ENCODE measurements at regions not wholly inside any gene's neighbourhood (a gene's known extent, or its start where the extent isn't known, plus 50 kb on each side); places are given as distances from the start of the nearest gene placed in this dataset.

GRCh38 chr11:97224396-97224795, 834.6 kb downstream of the JRKL start:
- Histone ChIP-seq H2AFZ (ENCODE audit: low read length) (no peak overlapping the region), H3K4me3 (ENCODE audit: insufficient read depth, low read length) (no peak overlapping the region)

DNA sequence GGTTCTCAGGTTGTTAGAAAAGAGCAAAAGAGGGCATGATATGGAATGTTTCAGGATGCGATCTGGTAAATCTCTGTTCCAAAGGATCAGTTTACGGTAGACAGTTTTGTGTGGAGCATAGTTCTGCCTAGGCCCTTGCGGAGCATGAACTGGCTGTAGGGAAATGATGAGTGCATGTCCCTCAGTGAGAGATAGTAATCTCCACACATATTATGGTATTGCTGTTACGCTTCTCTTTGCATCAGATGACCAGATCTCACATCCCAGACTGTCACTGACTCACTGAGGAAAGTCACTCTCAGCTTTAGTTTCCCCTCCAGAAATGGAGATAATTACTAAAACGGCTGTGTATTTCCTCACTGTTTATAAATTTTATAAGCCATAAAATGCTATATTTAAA, 836.0 kb downstream of the JRKL start:
- no peaks in the 10 kb centered on the region for H4K20me1 ChIP-seq (ENCODE audit: insufficient read depth, low read length)
- no peak for DNase-seq (ENCODE audit: insufficient read length, low spot score, missing footprints)
- H3K27me3 ChIP-seq (ENCODE audit: insufficient read depth, low read length), result no peaks in the 10 kb centered on the region
- H3K79me2 ChIP-seq (ENCODE audit: insufficient read depth, low read length), result no peaks in the 10 kb centered on the region
- no peak overlapping the region for H2AFZ ChIP-seq (ENCODE audit: low read length)
- no peak overlapping the region for H3K4me2 ChIP-seq (ENCODE audit: insufficient read depth, low read length)
- no peaks in the 10 kb centered on the region for H3K4me1 ChIP-seq (ENCODE audit: insufficient read depth, low read length)
- no peak overlapping the region for H3K4me3 ChIP-seq (ENCODE audit: insufficient read depth, low read length)
- no peak overlapping the region for H3K27ac ChIP-seq (ENCODE audit: low read depth, low read length)
- H3K36me3 ChIP-seq (ENCODE audit: insufficient read depth, low read length), result no peaks in the 10 kb centered on the region
- TF ChIP-seq, protein P1, sequence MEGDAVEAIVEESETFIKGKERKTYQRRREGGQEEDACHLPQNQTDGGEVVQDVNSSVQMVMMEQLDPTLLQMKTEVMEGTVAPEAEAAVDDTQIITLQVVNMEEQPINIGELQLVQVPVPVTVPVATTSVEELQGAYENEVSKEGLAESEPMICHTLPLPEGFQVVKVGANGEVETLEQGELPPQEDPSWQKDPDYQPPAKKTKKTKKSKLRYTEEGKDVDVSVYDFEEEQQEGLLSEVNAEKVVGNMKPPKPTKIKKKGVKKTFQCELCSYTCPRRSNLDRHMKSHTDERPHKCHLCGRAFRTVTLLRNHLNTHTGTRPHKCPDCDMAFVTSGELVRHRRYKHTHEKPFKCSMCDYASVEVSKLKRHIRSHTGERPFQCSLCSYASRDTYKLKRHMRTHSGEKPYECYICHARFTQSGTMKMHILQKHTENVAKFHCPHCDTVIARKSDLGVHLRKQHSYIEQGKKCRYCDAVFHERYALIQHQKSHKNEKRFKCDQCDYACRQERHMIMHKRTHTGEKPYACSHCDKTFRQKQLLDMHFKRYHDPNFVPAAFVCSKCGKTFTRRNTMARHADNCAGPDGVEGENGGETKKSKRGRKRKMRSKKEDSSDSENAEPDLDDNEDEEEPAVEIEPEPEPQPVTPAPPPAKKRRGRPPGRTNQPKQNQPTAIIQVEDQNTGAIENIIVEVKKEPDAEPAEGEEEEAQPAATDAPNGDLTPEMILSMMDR (IDR thresholded peaks at IDR 0.05; ENCODE audit: extremely low read depth, low read depth, low read length), result no peak
- H3K9me3 ChIP-seq (ENCODE audit: low read depth, low read length), result no peaks in the 10 kb centered on the region

More at GRCh38 chr11:97224396-97224795, 834.6 kb downstream of the JRKL start:
- Histone ChIP-seq H3K9me3 (ENCODE audit: low read depth, low read length) (no peaks in the 10 kb centered on the region), H3K4me2 (ENCODE audit: insufficient read depth, low read length) (no peak overlapping the region), H4K20me1 (ENCODE audit: insufficient read depth, low read length) (no peaks in the 10 kb centered on the region), H3K4me1 (ENCODE audit: insufficient read depth, low read length) (no peaks in the 10 kb centered on the region), H3K36me3 (ENCODE audit: insufficient read depth, low read length) (no peaks in the 10 kb centered on the region), H3K27ac (ENCODE audit: low read depth, low read length) (no peak overlapping the region), H3K79me2 (ENCODE audit: insufficient read depth, low read length) (no peaks in the 10 kb centered on the region), H3K27me3 (ENCODE audit: insufficient read depth, low read length) (no peaks in the 10 kb centered on the region)
- no peak for DNase-seq (ENCODE audit: insufficient read length, low spot score, missing footprints)
- TF ChIP-seq, protein P1 (IDR thresholded peaks at IDR 0.05; ENCODE audit: extremely low read depth, low read depth, low read length), result no peak

- Histone ChIP-seq H3K27me3 (ENCODE audit: insufficient read depth, low read length) (no peaks in the 10 kb centered on the region), H3K4me2 (ENCODE audit: insufficient read depth, low read length) (no peak overlapping the region), H3K4me3 (ENCODE audit: insufficient read depth, low read length) (no peak overlapping the region), H4K20me1 (ENCODE audit: insufficient read depth, low read length) (no peaks in the 10 kb centered on the region), H3K79me2 (ENCODE audit: insufficient read depth, low read length) (no peaks in the 10 kb centered on the region), H3K4me1 (ENCODE audit: insufficient read depth, low read length) (no peaks in the 10 kb centered on the region), H3K36me3 (ENCODE audit: insufficient read depth, low read length) (no peaks in the 10 kb centered on the region), H2AFZ (ENCODE audit: low read length) (no peak overlapping the region), H3K9me3 (ENCODE audit: low read depth, low read length) (no peaks in the 10 kb centered on the region), H3K27ac (ENCODE audit: low read depth, low read length) (no peak overlapping the region)
- TF ChIP-seq, protein P1 (IDR thresholded peaks at IDR 0.05; ENCODE audit: extremely low read depth, low read depth, low read length), result no peak
- DNase-seq (ENCODE audit: insufficient read length, low spot score, missing footprints), result no peak
Measured at GRCh38 chr11:97229936-97230335, 840.1 kb downstream of the JRKL start.

DNA sequence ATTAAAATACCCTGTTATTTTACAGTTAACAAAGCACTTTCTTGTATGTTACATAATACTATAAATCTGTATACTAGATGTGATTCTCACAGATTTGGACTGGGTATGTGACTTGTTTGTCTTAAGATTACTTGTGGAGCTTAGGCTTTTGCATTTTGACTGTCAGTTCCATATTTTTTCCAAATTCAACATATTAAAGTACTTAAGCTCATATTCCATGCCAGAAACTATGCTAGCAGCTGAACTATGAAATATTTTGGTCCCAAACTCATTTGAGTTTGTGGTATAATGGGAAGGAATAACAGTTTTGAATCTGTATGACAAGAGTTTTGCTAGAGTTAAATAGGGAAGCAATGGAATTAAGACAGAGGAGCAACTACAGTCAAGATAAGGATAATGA, 841.4 kb downstream of the JRKL start:
- TF ChIP-seq, protein P1 (IDR thresholded peaks at IDR 0.05; ENCODE audit: extremely low read depth, low read depth, low read length), result no peak
- DNase-seq (ENCODE audit: insufficient read length, low spot score, missing footprints), result no peak
- no peaks in the 10 kb centered on the region for H3K27me3 ChIP-seq (ENCODE audit: insufficient read depth, low read length)

More for the DNA sequence above, 841.4 kb downstream of the JRKL start:
- H3K4me1 ChIP-seq (ENCODE audit: insufficient read depth, low read length), result no peaks in the 10 kb centered on the region
- no peaks in the 10 kb centered on the region for H4K20me1 ChIP-seq (ENCODE audit: insufficient read depth, low read length)
- H2AFZ ChIP-seq (ENCODE audit: low read length), result no peak overlapping the region
- H3K4me2 ChIP-seq (ENCODE audit: insufficient read depth, low read length), result no peak overlapping the region
- no peak overlapping the region for H3K4me3 ChIP-seq (ENCODE audit: insufficient read depth, low read length)
- no peaks in the 10 kb centered on the region for H3K79me2 ChIP-seq (ENCODE audit: insufficient read depth, low read length)
- no peak overlapping the region for H3K27ac ChIP-seq (ENCODE audit: low read depth, low read length)
- H3K36me3 ChIP-seq (ENCODE audit: insufficient read depth, low read length), result no peaks in the 10 kb centered on the region
- no peaks in the 10 kb centered on the region for H3K9me3 ChIP-seq (ENCODE audit: low read depth, low read length)

Data from osteoblast (primary cell).